Omental fat pad (tissue), 3 donors: ENCODE measurements at regions not wholly inside any gene's neighbourhood (a gene's known extent, or its start where the extent isn't known, plus 50 kb on each side); places are given as distances from the start of the nearest gene placed in this dataset.

Source experiments
- ATAC-seq: fragments of 150-250 bp; one replicate; pipeline ENCODE4 v1.9.1; 2016; ENCODE audit warnings: mild to moderate bottlenecking, moderate library complexity; ENCODE audit not compliant: low FRiP score
- DNase-seq: peaks from one replicate; pipeline ENCODE4 v3.0.0-alpha.2; 2019; ENCODE audit warnings: low spot score
- CTCF ChIP-seq, 3 donors: fragments of 450-650 bp; IDR thresholded peaks; one replicate each; pipeline ENCODE4 v1.5.1; 2016 to 2017; ENCODE audit warnings: antibody characterized with exemption in 3 of 3, mild to moderate bottlenecking in 3 of 3, moderate library complexity in 2 of 3

GRCh38 chr2:111226876-111227700, 106.4 kb downstream of the BCL2L11 start:
- no peak for TF ChIP-seq CTCF (IDR thresholded peaks at IDR 0.05)
- no peak for DNase-seq
- no peak for ATAC-seq

GRCh38 chr2:111227716-111228141, 107.0 kb downstream of the BCL2L11 start:
- ATAC-seq, result no peak
- TF ChIP-seq CTCF (IDR thresholded peaks at IDR 0.05), result no peak
- no peak for DNase-seq

GRCh38 chr2:111231532-111232252, 111.0 kb downstream of the BCL2L11 start:
- ATAC-seq (no peak), DNase-seq (no peak)
- no peak for TF ChIP-seq CTCF (IDR thresholded peaks at IDR 0.05)

GRCh38 chr2:111235192-111236015, 114.7 kb downstream of the BCL2L11 start:
- DNase-seq (no peak), ATAC-seq (no peak)
- TF ChIP-seq CTCF (IDR thresholded peaks at IDR 0.05), result no peak

- no peak for TF ChIP-seq CTCF (IDR thresholded peaks at IDR 0.05)
- ATAC-seq (no peak), DNase-seq (no peak)
Observed at GRCh38 chr2:111236025-111236424, 115.3 kb downstream of the BCL2L11 start.

- no peak for ATAC-seq
- TF ChIP-seq CTCF (IDR thresholded peaks at IDR 0.05), result no peak
Observed at GRCh38 chr2:111238296-111238695, 117.6 kb downstream of the BCL2L11 start.

More at GRCh38 chr2:111238296-111238695, 117.6 kb downstream of the BCL2L11 start:
- DNase-seq, result no peak
